ENCODE measurements at regions not wholly inside any gene's neighbourhood (a gene's known extent, or its start where the extent isn't known, plus 50 kb on each side); places are given as distances from the start of the nearest gene placed in this dataset.

DNA sequence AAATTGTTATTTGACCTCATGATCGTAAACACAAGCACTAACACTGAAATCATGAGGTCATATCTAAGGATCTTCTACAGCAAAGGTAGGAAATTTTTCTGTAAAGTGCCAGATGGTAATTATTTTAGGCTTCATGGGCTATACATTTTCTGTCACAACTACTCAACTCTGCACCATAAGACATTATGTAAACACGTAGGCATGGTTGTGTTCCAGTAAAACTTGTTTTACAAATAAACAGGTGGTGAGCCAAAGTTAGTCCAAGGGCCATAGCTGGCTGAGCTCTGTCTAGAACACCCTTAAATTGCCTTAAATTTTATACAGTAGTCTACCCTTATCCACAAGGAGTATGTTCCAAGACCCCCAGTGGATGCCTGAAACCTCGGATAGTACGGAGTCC, 147.3 kb upstream of the CYP1B1 start:
- Mint-ChIP-seq H3K4me1 (peaks cover 22% of the 10 kb centered on the region), H3K27me3 (ENCODE audit: low read depth) (peaks cover 6% of the 10 kb centered on the region), H3K27ac (no peak overlapping the region), H3K36me3 (no peaks in the 10 kb centered on the region), H3K4me3 (no peak overlapping the region), H3K9me3 (peaks cover 9% of the 10 kb centered on the region)
- POLR2A ChIA-PET, result no interaction called here
- no peak for TF ChIP-seq ZNF121 (CRISPR knock-in tag; IDR thresholded peaks at IDR 0.05)
- TF ChIP-seq, protein P1, sequence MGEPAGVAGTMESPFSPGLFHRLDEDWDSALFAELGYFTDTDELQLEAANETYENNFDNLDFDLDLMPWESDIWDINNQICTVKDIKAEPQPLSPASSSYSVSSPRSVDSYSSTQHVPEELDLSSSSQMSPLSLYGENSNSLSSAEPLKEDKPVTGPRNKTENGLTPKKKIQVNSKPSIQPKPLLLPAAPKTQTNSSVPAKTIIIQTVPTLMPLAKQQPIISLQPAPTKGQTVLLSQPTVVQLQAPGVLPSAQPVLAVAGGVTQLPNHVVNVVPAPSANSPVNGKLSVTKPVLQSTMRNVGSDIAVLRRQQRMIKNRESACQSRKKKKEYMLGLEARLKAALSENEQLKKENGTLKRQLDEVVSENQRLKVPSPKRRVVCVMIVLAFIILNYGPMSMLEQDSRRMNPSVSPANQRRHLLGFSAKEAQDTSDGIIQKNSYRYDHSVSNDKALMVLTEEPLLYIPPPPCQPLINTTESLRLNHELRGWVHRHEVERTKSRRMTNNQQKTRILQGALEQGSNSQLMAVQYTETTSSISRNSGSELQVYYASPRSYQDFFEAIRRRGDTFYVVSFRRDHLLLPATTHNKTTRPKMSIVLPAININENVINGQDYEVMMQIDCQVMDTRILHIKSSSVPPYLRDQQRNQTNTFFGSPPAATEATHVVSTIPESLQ (CRISPR knock-in tag; IDR thresholded peaks at IDR 0.05), result no peak
- TF ChIP-seq SMAD4 (CRISPR knock-in tag; IDR thresholded peaks at IDR 0.05), result no peak
- TF ChIP-seq AR (CRISPR knock-in tag; IDR thresholded peaks at IDR 0.05), result no peak
- no peak for TF ChIP-seq CREB1 (CRISPR knock-in tag; IDR thresholded peaks at IDR 0.05)
- no peak for TF ChIP-seq ZBTB21 (CRISPR knock-in tag; IDR thresholded peaks at IDR 0.05; ENCODE audit: borderline replicate concordance)
- TF ChIP-seq TP53 (CRISPR knock-in tag; IDR thresholded peaks at IDR 0.05), result no peak
- TF ChIP-seq, protein P2, sequence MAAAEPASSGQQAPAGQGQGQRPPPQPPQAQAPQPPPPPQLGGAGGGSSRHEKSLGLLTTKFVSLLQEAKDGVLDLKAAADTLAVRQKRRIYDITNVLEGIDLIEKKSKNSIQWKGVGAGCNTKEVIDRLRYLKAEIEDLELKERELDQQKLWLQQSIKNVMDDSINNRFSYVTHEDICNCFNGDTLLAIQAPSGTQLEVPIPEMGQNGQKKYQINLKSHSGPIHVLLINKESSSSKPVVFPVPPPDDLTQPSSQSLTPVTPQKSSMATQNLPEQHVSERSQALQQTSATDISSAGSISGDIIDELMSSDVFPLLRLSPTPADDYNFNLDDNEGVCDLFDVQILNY (CRISPR knock-in tag; IDR thresholded peaks at IDR 0.05), result no peak
- TF ChIP-seq FOXJ3 (CRISPR knock-in tag; IDR thresholded peaks at IDR 0.05; ENCODE audit: borderline replicate concordance), result no peak
- TF ChIP-seq ATF2 (CRISPR knock-in tag; IDR thresholded peaks at IDR 0.05; ENCODE audit: borderline replicate concordance, low read depth), result no peak
- TF ChIP-seq USF2 (CRISPR knock-in tag; IDR thresholded peaks at IDR 0.05), result no peak
- TF ChIP-seq TEAD1 (CRISPR knock-in tag; IDR thresholded peaks at IDR 0.05), result no peak
- TF ChIP-seq, protein P3, sequence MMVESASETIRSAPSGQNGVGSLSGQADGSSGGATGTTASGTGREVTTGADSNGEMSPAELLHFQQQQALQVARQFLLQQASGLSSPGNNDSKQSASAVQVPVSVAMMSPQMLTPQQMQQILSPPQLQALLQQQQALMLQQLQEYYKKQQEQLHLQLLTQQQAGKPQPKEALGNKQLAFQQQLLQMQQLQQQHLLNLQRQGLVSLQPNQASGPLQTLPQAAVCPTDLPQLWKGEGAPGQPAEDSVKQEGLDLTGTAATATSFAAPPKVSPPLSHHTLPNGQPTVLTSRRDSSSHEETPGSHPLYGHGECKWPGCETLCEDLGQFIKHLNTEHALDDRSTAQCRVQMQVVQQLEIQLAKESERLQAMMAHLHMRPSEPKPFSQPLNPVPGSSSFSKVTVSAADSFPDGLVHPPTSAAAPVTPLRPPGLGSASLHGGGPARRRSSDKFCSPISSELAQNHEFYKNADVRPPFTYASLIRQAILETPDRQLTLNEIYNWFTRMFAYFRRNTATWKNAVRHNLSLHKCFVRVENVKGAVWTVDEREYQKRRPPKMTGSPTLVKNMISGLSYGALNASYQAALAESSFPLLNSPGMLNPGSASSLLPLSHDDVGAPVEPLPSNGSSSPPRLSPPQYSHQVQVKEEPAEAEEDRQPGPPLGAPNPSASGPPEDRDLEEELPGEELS (CRISPR knock-in tag; IDR thresholded peaks at IDR 0.05), result no peak
- no peak for TF ChIP-seq ATF1 (CRISPR knock-in tag; IDR thresholded peaks at IDR 0.05)
- no peak for ATAC-seq
- CTCF ChIA-PET, result no interaction called here
- DNase-seq (ENCODE audit: low spot score), result no peak

- H3K27ac Mint-ChIP-seq, result no peak overlapping the region
- POLR2A ChIA-PET, result no interaction called here
- DNase-seq (ENCODE audit: low spot score), result no peak
- TF ChIP-seq CREB1 (CRISPR knock-in tag; IDR thresholded peaks at IDR 0.05) (no peak), CTCF (IDR thresholded peaks at IDR 0.05) (no peak), ZNF671 (CRISPR knock-in tag; IDR thresholded peaks at IDR 0.05) (no peak), MAX (CRISPR knock-in tag; IDR thresholded peaks at IDR 0.05) (no peak), ZNF232 (CRISPR knock-in tag; IDR thresholded peaks at IDR 0.05) (no peak), NR3C1 (CRISPR knock-in tag; conservative IDR thresholded peaks at IDR 0.05; ENCODE audit: low read depth) (no peak)
- TF ChIP-seq, protein P4, sequence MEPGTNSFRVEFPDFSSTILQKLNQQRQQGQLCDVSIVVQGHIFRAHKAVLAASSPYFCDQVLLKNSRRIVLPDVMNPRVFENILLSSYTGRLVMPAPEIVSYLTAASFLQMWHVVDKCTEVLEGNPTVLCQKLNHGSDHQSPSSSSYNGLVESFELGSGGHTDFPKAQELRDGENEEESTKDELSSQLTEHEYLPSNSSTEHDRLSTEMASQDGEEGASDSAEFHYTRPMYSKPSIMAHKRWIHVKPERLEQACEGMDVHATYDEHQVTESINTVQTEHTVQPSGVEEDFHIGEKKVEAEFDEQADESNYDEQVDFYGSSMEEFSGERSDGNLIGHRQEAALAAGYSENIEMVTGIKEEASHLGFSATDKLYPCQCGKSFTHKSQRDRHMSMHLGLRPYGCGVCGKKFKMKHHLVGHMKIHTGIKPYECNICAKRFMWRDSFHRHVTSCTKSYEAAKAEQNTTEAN (CRISPR knock-in tag; IDR thresholded peaks at IDR 0.05), result no peak
Measured at GRCh38 chr2:38220164-38220563, 144.2 kb upstream of the CYP1B1 start.

More at GRCh38 chr2:38220164-38220563, 144.2 kb upstream of the CYP1B1 start:
- peaks cover 15% of the 10 kb centered on the region for H3K4me1 Mint-ChIP-seq
- no peak for ATAC-seq
- H3K27me3 Mint-ChIP-seq (ENCODE audit: low read depth), result peaks cover 5% of the 10 kb centered on the region
- H3K9me3 Mint-ChIP-seq, result peaks cover 9% of the 10 kb centered on the region
- H3K36me3 Mint-ChIP-seq, result no peaks in the 10 kb centered on the region
- H3K4me3 Mint-ChIP-seq, result no peak overlapping the region
- CTCF ChIA-PET, result no interaction called here
